HEK293 (cell line): ENCODE measurements at regions not wholly inside any gene's neighbourhood (a gene's known extent, or its start where the extent isn't known, plus 50 kb on each side); places are given as distances from the start of the nearest gene placed in this dataset.

Source experiments
- CTCF ChIA-PET: fragments of 350-600 bp; formaldehyde crosslinking; extraction: SDS; loops from one replicate; lab custom pipeline; 2021; ENCODE audit warnings: antibody characterized with exemption; lab: Yijun Ruan, JAX
- POLR2A ChIA-PET: fragments of 300-600 bp; formaldehyde crosslinking; extraction: SDS; loops from one replicate; lab custom pipeline; 2020; ENCODE audit warnings: antibody characterized with exemption, inconsistent platforms; lab: Yijun Ruan, JAX
- H3K27ac ChIP-seq: fragments of 200-500 bp; sonication (Bioruptor generic); 2 replicates; pipeline ENCODE4 v1.5.1; 2014; ENCODE audit warnings: low read depth, low read length, control low read depth, inconsistent platforms; ENCODE audit errors: extremely low read depth
- H3K36me3 ChIP-seq, 2 experiments: fragments of 200-500 bp in 1 of 2; sonication (Bioruptor generic) in 1 of 2; 1 replicate in 1 of 2; 2 replicates in 1 of 2; pipeline ENCODE4 v1.5.1; 2014 to 2017; ENCODE audit warnings: inconsistent platforms in 2 of 2, low read length in 2 of 2; ENCODE audit not compliant: control insufficient read depth in 2 of 2, insufficient read depth in 1 of 2
- H3K4me1 ChIP-seq: fragments of 200-500 bp; sonication (Bioruptor generic); 2 replicates; pipeline ENCODE4 v1.5.1; 2014; ENCODE audit warnings: mild to moderate bottlenecking, low read length, inconsistent platforms; ENCODE audit not compliant: control insufficient read depth, insufficient read depth
- H3K4me3 ChIP-seq: 2 replicates; pipeline ENCODE4 v1.5.1; 2011; ENCODE audit warnings: low read depth, mild to moderate bottlenecking, control low read depth, low read length, moderate library complexity
- H3K9me3 ChIP-seq: fragments of 200-500 bp; sonication (Bioruptor generic); 2 replicates; pipeline ENCODE4 v1.5.1; 2014; ENCODE audit warnings: low read depth, low read length, inconsistent platforms; ENCODE audit not compliant: control insufficient read depth, insufficient read depth
- BCL6B ChIP-seq: fragments of 450-650 bp; formaldehyde crosslinking; IDR thresholded peaks from 2 replicates; pipeline ENCODE4 v1.5.1; 2017; ENCODE audit warnings: missing biosample characterization, missing genetic modification characterization
- GFI1B ChIP-seq: fragments of 450-650 bp; formaldehyde crosslinking; IDR thresholded peaks from 2 replicates; pipeline ENCODE4 v1.5.1; 2016; ENCODE audit warnings: missing biosample characterization, missing genetic modification characterization
- GLI2 ChIP-seq: fragments of 450-650 bp; formaldehyde crosslinking; IDR thresholded peaks from 2 replicates; pipeline ENCODE4; 2017; ENCODE audit warnings: missing biosample characterization, missing genetic modification characterization, low read depth, borderline replicate concordance
- GLI4 ChIP-seq: fragments of 450-650 bp; formaldehyde crosslinking; IDR thresholded peaks from 2 replicates; pipeline ENCODE4 v1.5.1; 2016; ENCODE audit warnings: missing biosample characterization, missing genetic modification characterization
- IKZF3 ChIP-seq: fragments of 450-650 bp; IDR thresholded peaks from 2 replicates; pipeline ENCODE4 v1.5.0; 2018; ENCODE audit warnings: missing biosample characterization, mild to moderate bottlenecking, missing genetic modification characterization, moderate library complexity
- YY2 ChIP-seq: fragments of 450-650 bp; formaldehyde crosslinking; IDR thresholded peaks from 2 replicates; pipeline ENCODE4 v1.5.1; 2016; ENCODE audit warnings: missing biosample characterization, missing genetic modification characterization
- ZBTB1 ChIP-seq: fragments of 450-650 bp; formaldehyde crosslinking; IDR thresholded peaks from 2 replicates; pipeline ENCODE4 v1.5.1; 2016; ENCODE audit warnings: missing biosample characterization, missing genetic modification characterization
- ZBTB20 ChIP-seq: fragments of 450-650 bp; formaldehyde crosslinking; IDR thresholded peaks from 2 replicates; pipeline ENCODE4 v1.5.1; 2016; ENCODE audit warnings: missing biosample characterization, missing genetic modification characterization
- ZBTB21 ChIP-seq: fragments of 450-650 bp; formaldehyde crosslinking; IDR thresholded peaks from 2 replicates; pipeline ENCODE4 v1.5.1; 2017; ENCODE audit warnings: missing biosample characterization, missing genetic modification characterization
- ZBTB44 ChIP-seq: fragments of 450-650 bp; IDR thresholded peaks from 2 replicates; pipeline ENCODE4 v1.5.1; 2018; ENCODE audit warnings: missing biosample characterization, mild to moderate bottlenecking, missing genetic modification characterization
- ZNF146 ChIP-seq: fragments of 450-650 bp; formaldehyde crosslinking; IDR thresholded peaks from 2 replicates; pipeline ENCODE4 v1.5.1; 2016; ENCODE audit warnings: missing biosample characterization, missing genetic modification characterization
- ZNF155 ChIP-seq: fragments of 450-650 bp; formaldehyde crosslinking; IDR thresholded peaks from 2 replicates; pipeline ENCODE4 v1.5.1; 2016; ENCODE audit warnings: missing biosample characterization, missing genetic modification characterization
- ZNF16 ChIP-seq: fragments of 450-650 bp; formaldehyde crosslinking; IDR thresholded peaks from 2 replicates; pipeline ENCODE4 v1.5.1; 2016; ENCODE audit warnings: low read depth, missing biosample characterization, missing genetic modification characterization
- ZNF174 ChIP-seq: fragments of 450-650 bp; formaldehyde crosslinking; IDR thresholded peaks from 2 replicates; pipeline ENCODE4 v1.5.0; 2017; ENCODE audit warnings: missing biosample characterization, mild to moderate bottlenecking, missing genetic modification characterization
- ZNF19 ChIP-seq: fragments of 450-650 bp; formaldehyde crosslinking; IDR thresholded peaks from 2 replicates; pipeline ENCODE4; 2016; ENCODE audit warnings: missing biosample characterization, missing genetic modification characterization, low read depth
- ZNF211 ChIP-seq: fragments of 450-650 bp; formaldehyde crosslinking; IDR thresholded peaks from 2 replicates; pipeline ENCODE4 v1.5.1; 2016; ENCODE audit warnings: low read depth, missing biosample characterization, missing genetic modification characterization
- ZNF266 ChIP-seq: fragments of 450-650 bp; formaldehyde crosslinking; IDR thresholded peaks from 2 replicates; pipeline ENCODE4 v1.5.1; 2016; ENCODE audit warnings: missing biosample characterization, missing genetic modification characterization, low read depth
- ZNF280D ChIP-seq: fragments of 450-650 bp; formaldehyde crosslinking; IDR thresholded peaks from 2 replicates; pipeline ENCODE4 v1.5.1; 2016; ENCODE audit warnings: missing biosample characterization, missing genetic modification characterization
- ZNF302 ChIP-seq: fragments of 450-650 bp; formaldehyde crosslinking; IDR thresholded peaks from 2 replicates; pipeline ENCODE4 v1.5.1; 2016; ENCODE audit warnings: missing biosample characterization, missing genetic modification characterization, low read depth
- ZNF394 ChIP-seq: fragments of 450-650 bp; formaldehyde crosslinking; IDR thresholded peaks from 2 replicates; pipeline ENCODE4 v1.5.1; 2016; ENCODE audit warnings: missing biosample characterization, missing genetic modification characterization, mild to moderate bottlenecking, moderate library complexity, borderline replicate concordance
- ZNF48 ChIP-seq: fragments of 450-650 bp; formaldehyde crosslinking; IDR thresholded peaks from 2 replicates; pipeline ENCODE4 v1.5.1; 2016; ENCODE audit warnings: missing biosample characterization, missing genetic modification characterization
- ZNF544 ChIP-seq: fragments of 450-650 bp; formaldehyde crosslinking; IDR thresholded peaks from 2 replicates; pipeline ENCODE4 v1.5.0; 2017; ENCODE audit warnings: missing biosample characterization, missing genetic modification characterization
- ZNF561 ChIP-seq: fragments of 450-650 bp; IDR thresholded peaks from 2 replicates; pipeline ENCODE4 v1.5.1; 2018; ENCODE audit warnings: missing biosample characterization, missing genetic modification characterization, borderline replicate concordance
- ZNF626 ChIP-seq: fragments of 450-650 bp; sonication (Bioruptor Pico); formaldehyde crosslinking; IDR thresholded peaks from 2 replicates; pipeline ENCODE4 v1.5.1; 2018; ENCODE audit warnings: missing biosample characterization, missing genetic modification characterization, inconsistent platforms
- ZNF629 ChIP-seq: fragments of 450-650 bp; formaldehyde crosslinking; IDR thresholded peaks from 2 replicates; pipeline ENCODE4 v1.5.1; 2017; ENCODE audit warnings: missing biosample characterization, missing genetic modification characterization
- ZNF654 ChIP-seq: fragments of 450-650 bp; formaldehyde crosslinking; IDR thresholded peaks from 2 replicates; pipeline ENCODE4 v1.5.1; 2016; ENCODE audit warnings: low read depth, missing biosample characterization, missing genetic modification characterization
- ZNF701 ChIP-seq: fragments of 450-650 bp; formaldehyde crosslinking; IDR thresholded peaks from 2 replicates; pipeline ENCODE4 v1.5.1; 2016; ENCODE audit warnings: missing biosample characterization, missing genetic modification characterization
- ZNF707 ChIP-seq: fragments of 450-650 bp; formaldehyde crosslinking; IDR thresholded peaks from 2 replicates; pipeline ENCODE4 v1.5.1; 2016; ENCODE audit warnings: missing biosample characterization, missing genetic modification characterization
- ZNF792 ChIP-seq: fragments of 450-650 bp; formaldehyde crosslinking; IDR thresholded peaks from 2 replicates; pipeline ENCODE4 v1.5.1; 2016; ENCODE audit warnings: missing biosample characterization, missing genetic modification characterization
- ZSCAN23 ChIP-seq: fragments of 450-650 bp; formaldehyde crosslinking; IDR thresholded peaks from 2 replicates; pipeline ENCODE4 v1.5.1; 2016; ENCODE audit warnings: missing biosample characterization, missing genetic modification characterization
- ZSCAN5A ChIP-seq: fragments of 450-650 bp; formaldehyde crosslinking; IDR thresholded peaks from 2 replicates; pipeline ENCODE4 v1.5.1; 2016; ENCODE audit warnings: missing biosample characterization, missing genetic modification characterization
- ZXDB ChIP-seq: fragments of 450-650 bp; formaldehyde crosslinking; IDR thresholded peaks from 2 replicates; pipeline ENCODE4 v1.5.1; 2016; ENCODE audit warnings: missing biosample characterization, missing genetic modification characterization

GRCh38 chr3:157754451-157754850, 251.2 kb upstream of the VEPH1 start:
- Histone ChIP-seq H3K36me3 (no peaks in the 10 kb centered on the region), H3K27ac (no peak overlapping the region)
- CTCF ChIA-PET, result interaction anchor here (0.9 kb wide), 1 partner anchor 13 kb away, joined by 3 read pairs; no protein-coding TSS in a partner anchor

GRCh38 chr3:157753787-157754136, 250.5 kb upstream of the VEPH1 start:
- ChIA-PET POLR2A (no interaction called here), CTCF (no interaction called here)
- Histone ChIP-seq H3K4me3 (no peak overlapping the region), H3K9me3 (no peaks in the 10 kb centered on the region), H3K36me3 (no peaks in the 10 kb centered on the region), H3K27ac (no peak overlapping the region), H3K4me1 (no peaks in the 10 kb centered on the region)
- TF ChIP-seq ZNF544 (tag by site-specific recombination) (no peak), ZNF155 (no peak), IKZF3 (tag by site-specific recombination) (no peak), ZNF302 (no peak), YY2 (no peak), ZNF561 (tag by site-specific recombination) (no peak), ZNF394 (tag by site-specific recombination) (no peak), ZNF792 (no peak), ZNF16 (tag by site-specific recombination) (no peak), ZNF211 (tag by site-specific recombination) (no peak), ZXDB (tag by site-specific recombination) (no peak), ZBTB21 (tag by site-specific recombination) (no peak)

More at GRCh38 chr3:157754451-157754850, 251.2 kb upstream of the VEPH1 start:
- TF ChIP-seq GLI4 (tag by site-specific recombination) (no peak), ZNF280D (tag by site-specific recombination) (no peak), ZSCAN5A (tag by site-specific recombination) (no peak), ZNF19 (tag by site-specific recombination) (no peak), ZSCAN23 (tag by site-specific recombination) (no peak), ZNF174 (tag by site-specific recombination) (no peak), ZNF146 (tag by site-specific recombination) (no peak), GFI1B (tag by site-specific recombination) (no peak), ZBTB20 (tag by site-specific recombination) (no peak), ZNF654 (tag by site-specific recombination) (no peak), ZBTB1 (tag by site-specific recombination) (no peak), ZNF707 (no peak), ZNF48 (tag by site-specific recombination) (no peak), GLI2 (tag by site-specific recombination) (no peak), ZNF701 (tag by site-specific recombination) (no peak), ZNF626 (no peak), ZBTB44 (tag by site-specific recombination) (no peak), ZNF266 (tag by site-specific recombination) (no peak), ZNF629 (tag by site-specific recombination) (no peak), BCL6B (tag by site-specific recombination) (no peak)
- H3K9me3 ChIP-seq, result no peaks in the 10 kb centered on the region
- no peaks in the 10 kb centered on the region for H3K4me1 ChIP-seq
- POLR2A ChIA-PET, result no interaction called here
- H3K4me3 ChIP-seq, result no peak overlapping the region
